ENCODE measurements at regions not wholly inside any gene's neighbourhood (a gene's known extent, or its start where the extent isn't known, plus 50 kb on each side); places are given as distances from the start of the nearest gene placed in this dataset.
"Not testable (repeated sequence)": the region's sequence is repeated elsewhere in the genome, so short reads cannot be mapped to it uniquely, and the experiment has no call there.

DNA sequence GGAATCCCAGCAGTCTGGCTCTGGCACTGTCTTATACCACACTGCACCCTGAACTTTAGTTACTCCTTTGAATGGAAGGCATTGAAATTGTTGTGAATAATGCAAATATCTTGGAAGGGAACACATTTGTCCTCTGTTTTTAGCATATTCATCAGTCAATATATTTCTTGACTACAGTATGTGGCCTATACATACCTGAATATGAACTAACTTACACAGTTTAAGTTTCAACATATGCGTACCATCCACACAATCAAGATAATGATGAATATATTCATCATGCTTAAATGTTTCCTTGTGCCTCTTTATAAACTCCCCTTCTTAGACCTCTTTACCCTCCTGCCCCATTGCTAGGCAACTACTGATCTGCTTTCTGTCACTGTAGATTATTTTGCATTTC is 145.7 kb upstream of the ESX1 start:
- H3K4me3 ChIP-seq (ENCODE audit: low read depth, low read length) = no peak overlapping the region
- TF ChIP-seq, protein P1, sequence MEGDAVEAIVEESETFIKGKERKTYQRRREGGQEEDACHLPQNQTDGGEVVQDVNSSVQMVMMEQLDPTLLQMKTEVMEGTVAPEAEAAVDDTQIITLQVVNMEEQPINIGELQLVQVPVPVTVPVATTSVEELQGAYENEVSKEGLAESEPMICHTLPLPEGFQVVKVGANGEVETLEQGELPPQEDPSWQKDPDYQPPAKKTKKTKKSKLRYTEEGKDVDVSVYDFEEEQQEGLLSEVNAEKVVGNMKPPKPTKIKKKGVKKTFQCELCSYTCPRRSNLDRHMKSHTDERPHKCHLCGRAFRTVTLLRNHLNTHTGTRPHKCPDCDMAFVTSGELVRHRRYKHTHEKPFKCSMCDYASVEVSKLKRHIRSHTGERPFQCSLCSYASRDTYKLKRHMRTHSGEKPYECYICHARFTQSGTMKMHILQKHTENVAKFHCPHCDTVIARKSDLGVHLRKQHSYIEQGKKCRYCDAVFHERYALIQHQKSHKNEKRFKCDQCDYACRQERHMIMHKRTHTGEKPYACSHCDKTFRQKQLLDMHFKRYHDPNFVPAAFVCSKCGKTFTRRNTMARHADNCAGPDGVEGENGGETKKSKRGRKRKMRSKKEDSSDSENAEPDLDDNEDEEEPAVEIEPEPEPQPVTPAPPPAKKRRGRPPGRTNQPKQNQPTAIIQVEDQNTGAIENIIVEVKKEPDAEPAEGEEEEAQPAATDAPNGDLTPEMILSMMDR (IDR thresholded peaks at IDR 0.05; ENCODE audit: low read depth, low read length) = no peak

DNA sequence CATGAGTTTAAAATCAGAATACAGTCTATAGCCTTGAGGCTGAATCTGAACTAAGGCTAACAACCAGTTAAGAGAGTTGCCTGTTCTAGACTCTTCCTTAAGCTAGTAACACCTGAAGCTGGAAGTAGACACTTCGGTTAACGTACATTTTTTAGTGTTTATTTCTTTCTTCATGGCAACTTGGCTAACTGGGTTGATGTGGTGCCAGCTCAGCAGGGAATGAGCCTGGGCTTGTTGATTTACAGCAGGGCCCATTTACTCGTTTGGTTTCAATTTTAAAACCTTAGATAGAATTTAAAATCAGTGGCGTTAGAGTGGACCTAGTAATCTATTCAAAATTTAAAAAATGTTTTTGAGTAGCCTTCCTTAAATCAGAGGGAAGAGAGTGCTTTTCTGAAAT is 137.6 kb upstream of the ESX1 start:
- TF ChIP-seq, protein P1 (IDR thresholded peaks at IDR 0.05; ENCODE audit: low read depth, low read length) = no peak
- H3K4me3 ChIP-seq (ENCODE audit: low read depth, low read length) = no peak overlapping the region

DNA sequence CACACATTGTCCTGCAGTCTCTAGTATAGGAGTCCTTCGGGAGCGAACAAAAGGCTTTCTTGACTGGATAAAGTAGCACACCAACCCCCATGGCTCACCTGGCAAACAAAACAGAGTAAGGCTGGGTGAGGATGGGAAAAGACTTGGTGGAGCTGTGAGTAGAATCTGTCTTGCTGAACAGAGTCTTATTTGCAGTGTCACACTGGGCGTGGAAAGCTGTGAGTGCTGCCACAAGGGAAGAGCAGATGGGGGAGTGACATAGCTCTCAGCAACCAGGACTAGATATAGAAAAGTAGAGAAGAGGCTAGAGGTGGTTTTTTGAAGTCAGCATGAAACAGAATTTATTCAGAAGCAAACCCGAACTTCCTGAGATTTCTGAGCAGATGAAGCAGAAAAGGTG is 137.2 kb upstream of the ESX1 start:
- TF ChIP-seq, protein P1 (IDR thresholded peaks at IDR 0.05; ENCODE audit: low read depth, low read length) = no peak
- H3K4me3 ChIP-seq (ENCODE audit: low read depth, low read length) = no peak overlapping the region

DNA sequence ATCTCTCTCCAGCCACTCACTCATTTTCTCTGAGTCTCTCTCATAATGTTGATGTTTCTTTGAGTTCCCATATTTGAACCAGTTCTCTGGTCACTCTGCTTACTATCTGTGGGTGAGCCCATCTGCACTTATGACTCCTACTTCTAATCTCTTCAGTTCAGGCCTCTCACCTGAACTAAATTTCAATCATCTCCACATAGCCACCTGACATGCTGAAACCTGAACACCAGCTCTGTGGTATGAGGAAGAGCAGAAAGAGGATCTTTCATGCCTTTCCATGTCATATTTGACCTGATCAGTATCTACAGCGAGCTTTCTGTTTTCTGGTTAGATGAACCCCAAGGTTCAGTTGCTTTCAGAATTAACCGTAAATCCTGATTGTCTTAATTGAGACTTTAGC is 122.2 kb upstream of the ESX1 start:
- TF ChIP-seq, protein P1 (IDR thresholded peaks at IDR 0.05; ENCODE audit: low read depth, low read length) = no peak

DNA sequence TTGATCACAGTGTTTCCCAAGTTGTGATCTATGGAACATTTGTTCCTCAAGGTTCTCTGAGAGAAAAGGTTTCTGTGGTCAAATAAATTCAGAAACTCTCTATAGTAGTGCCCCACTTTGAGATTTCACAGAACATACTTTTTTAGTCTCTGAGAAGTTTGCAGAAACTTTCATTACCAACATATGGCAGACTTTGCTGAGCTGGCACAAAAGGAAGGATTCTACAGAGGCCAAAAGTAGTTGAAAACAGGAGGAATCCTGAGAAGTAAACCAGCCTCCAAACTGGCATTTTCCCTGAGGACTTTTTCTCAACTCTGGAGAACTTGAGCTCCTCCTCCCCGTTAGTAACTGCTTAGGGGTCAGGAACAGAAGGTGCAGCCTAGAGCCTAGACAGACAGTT is 117.8 kb upstream of the ESX1 start:
- no peak overlapping the region for H3K4me3 ChIP-seq (ENCODE audit: low read depth, low read length)
- TF ChIP-seq, protein P1 (IDR thresholded peaks at IDR 0.05; ENCODE audit: low read depth, low read length) = no peak

More for the DNA sequence above, 122.2 kb upstream of the ESX1 start:
- no peak overlapping the region for H3K4me3 ChIP-seq (ENCODE audit: low read depth, low read length)

DNA sequence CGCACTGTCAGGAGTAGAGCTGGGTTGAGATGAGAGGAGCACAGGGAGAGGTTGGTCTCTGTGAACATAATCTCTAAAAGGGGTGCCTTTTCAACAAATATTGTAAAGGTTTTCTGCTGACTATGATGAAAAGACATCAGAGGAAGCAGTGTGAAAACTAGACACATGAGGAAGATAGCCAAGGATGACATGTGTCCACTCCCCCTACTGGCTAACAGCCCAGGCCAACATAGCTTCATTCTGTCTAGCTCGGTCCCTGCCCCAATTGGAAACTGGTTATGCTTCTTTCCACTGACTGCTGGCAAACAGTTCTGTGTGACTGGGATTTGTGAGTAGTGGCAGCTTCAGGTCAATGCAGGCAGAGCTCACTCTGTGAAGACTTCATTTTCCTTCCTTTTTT is 115.4 kb upstream of the ESX1 start:
- TF ChIP-seq, protein P1 (IDR thresholded peaks at IDR 0.05; ENCODE audit: low read depth, low read length) = no peak
- H3K4me3 ChIP-seq (ENCODE audit: low read depth, low read length) = no peak overlapping the region

DNA sequence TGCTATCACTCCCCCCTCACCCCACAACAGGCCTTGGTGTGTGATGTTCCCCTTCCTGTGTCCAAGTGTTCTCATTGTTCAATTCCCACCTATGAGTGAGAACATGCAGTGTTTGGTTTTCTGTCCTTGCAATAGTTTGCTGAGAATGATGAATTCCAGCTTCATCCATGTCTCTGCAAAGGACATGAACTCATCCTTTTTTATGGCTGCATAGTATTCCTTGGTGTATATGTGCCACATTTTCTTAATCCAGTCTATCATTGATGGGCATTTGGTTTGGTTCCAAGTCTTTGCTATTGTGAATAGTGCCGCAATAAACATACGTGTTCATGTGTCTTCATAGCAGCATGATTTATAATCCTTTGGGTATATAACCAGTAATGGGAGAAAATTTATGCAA is 106.0 kb upstream of the ESX1 start:
- not testable (repeated sequence) for H3K4me3 ChIP-seq (ENCODE audit: low read depth, low read length)

DNA sequence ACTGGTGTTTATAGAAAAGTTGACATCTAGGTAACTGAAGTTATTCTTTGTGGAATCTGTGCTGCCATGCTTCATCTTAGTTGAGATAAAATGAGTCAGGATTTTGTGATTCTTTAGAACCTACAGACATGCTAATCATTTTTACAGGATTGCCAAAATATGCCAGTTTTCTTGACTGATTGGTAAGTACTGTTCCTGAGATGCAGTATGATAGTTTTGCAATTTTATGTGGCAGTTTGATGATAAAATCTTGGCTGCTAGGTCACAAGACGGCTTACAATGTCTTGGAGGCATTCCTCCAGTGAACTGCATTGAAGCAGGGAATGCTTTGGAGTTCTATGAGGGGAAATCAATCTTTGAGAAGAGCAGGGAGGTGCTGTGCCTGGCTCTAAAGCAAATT is 104.4 kb upstream of the ESX1 start:
- TF ChIP-seq, protein P1 (IDR thresholded peaks at IDR 0.05; ENCODE audit: low read depth, low read length) = no peak
- H3K4me3 ChIP-seq (ENCODE audit: low read depth, low read length) = no peak overlapping the region

Measured in WI38 (cell line).